ENCODE measurements at regions not wholly inside any gene's neighbourhood (a gene's known extent, or its start where the extent isn't known, plus 50 kb on each side); places are given as distances from the start of the nearest gene placed in this dataset.
"Not testable (repeated sequence)": the region's sequence is repeated elsewhere in the genome, so short reads cannot be mapped to it uniquely, and the experiment has no call there.

GRCh38 chr1:192500541-192500940, 75.0 kb upstream of the RGS1 start:
- not testable (repeated sequence) for TF ChIP-seq CTCF, POLR2A (IDR thresholded peaks at IDR 0.05)
